SIG-M5 treated with dmso at 0.1 percent for 504 hours (cell line): ENCODE measurements at regions not wholly inside any gene's neighbourhood (a gene's known extent, or its start where the extent isn't known, plus 50 kb on each side); places are given as distances from the start of the nearest gene placed in this dataset.
"Not testable (repeated sequence)": the region's sequence is repeated elsewhere in the genome, so short reads cannot be mapped to it uniquely, and the experiment has no call there.

ENCODE experiments used
- DNase-seq: peaks from one replicate; lab custom pipeline; 2025; ENCODE audit not compliant: unreplicated experiment; lab: John Stamatoyannopoulos, UW

GRCh38 chr4:115190529-115190928 is 77.1 kb upstream of the NDST4 start:
- no peak for DNase-seq

DNA sequence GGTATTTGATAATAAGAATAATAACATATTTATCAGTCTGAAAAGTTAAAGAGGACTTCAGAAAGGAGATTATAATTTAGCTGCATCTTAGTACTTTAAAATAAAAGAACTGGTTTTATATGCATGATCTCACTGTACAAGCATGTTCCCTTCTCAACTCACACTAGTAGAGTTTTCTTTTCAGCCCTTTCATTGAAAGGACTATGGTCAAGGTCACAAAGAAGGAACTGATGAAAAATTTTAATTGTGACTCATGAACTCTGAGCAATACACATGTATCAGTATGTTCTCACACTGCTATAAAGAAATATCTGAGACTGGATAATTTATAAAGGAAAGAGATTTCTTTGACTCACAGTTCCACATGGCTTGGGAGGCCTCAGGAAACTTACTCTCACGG is 73.7 kb upstream of the NDST4 start:
- DNase-seq, result no peak

DNA sequence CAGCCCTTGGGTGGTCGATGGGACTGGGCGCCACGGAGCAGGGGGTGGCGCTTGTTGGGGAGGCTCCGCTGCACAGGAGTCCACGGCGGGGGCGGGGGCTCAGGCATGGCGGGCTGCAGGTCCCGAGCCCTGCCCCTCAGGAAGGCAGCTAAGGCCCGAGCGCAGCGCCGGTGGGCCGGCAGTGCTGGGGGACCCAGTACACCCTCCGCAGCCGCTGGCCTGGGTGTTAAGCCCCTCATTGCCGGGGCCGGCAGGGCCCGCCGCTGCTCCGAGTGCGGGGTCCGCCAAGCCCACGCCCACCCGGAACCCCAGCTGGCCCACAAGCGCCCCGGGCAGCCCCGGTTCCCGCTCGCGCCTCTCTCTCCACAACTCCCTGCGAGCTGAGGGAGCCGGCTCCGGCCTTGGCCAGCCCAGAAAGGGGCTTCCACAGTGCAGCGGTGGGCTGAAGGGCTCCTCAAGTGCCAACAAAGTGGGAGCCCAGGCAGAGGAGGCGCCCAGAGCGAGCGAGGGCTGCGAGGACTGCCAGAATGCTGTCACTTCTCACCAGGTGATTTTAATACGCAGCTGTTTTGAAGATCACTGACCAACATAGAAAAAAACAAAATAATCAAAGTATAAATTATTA is 66.1 kb upstream of the NDST4 start:
- not testable (repeated sequence) for DNase-seq

GRCh38 chr4:115178687-115179086 is 65.3 kb upstream of the NDST4 start:
- DNase-seq, result not testable (repeated sequence)

GRCh38 chr4:115171220-115171619 is 57.8 kb upstream of the NDST4 start:
- no peak for DNase-seq

DNA sequence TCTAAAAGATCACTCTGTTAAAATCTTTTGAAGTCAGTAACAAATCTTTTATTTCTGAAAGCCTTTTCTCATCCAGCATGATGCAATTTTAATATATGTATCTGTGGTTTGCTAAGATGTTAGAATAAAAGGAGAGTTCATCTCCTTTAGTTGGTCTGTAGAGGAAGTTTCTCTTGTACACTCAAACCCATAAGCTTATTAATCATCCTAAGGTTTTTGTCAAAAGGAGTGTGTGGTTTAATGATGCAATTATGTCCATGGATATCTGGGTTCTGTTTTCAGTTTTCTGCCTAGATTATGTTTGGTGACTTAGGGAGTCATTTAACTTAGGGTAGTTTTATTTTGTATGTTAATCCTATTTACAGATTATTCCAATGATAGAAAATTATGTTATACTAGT is 52.1 kb upstream of the NDST4 start:
- DNase-seq, result no peak
